GM12878 (cell line): ENCODE measurements at regions not wholly inside any gene's neighbourhood (a gene's known extent, or its start where the extent isn't known, plus 50 kb on each side); places are given as distances from the start of the nearest gene placed in this dataset.

Experiments
- ATAC-seq: fragments of 200-7000 bp; cut with Tn5 transposase; 3 replicates; pipeline ENCODE4 v1.9.1; 2020; ENCODE audit warnings: mild to moderate bottlenecking, moderate library complexity
- BruUV-seq: library from RNA; stranded (reverse); fragments of 400-500 nt; replicated peaks from 2 replicates; lab custom pipeline; 2021; lab: Mats Ljungman, UMichigan
- CTCF ChIA-PET: fragments of 300-600 bp; sonication (Branson Sonifier 250); formaldehyde crosslinking; extraction: SDS; loops from one replicate; lab custom pipeline; 2021; ENCODE audit warnings: inconsistent platforms; lab: Yijun Ruan, JAX
- POLR2A ChIA-PET: fragments of 350-600 bp; formaldehyde crosslinking; extraction: SDS; loops from one replicate; lab custom pipeline; 2021; ENCODE audit warnings: inconsistent platforms; lab: Charles Lee
- RAD21 ChIA-PET: fragments of 300-600 bp; sonication (Branson Sonifier 250); formaldehyde crosslinking; loops from one replicate; lab custom pipeline; 2023; ENCODE audit warnings: antibody characterized with exemption; ENCODE audit not compliant: unreplicated experiment; lab: Charles Lee
- SMC1A ChIA-PET: fragments of 300-600 bp; sonication (Branson Sonifier 250); formaldehyde crosslinking; loops from one replicate; lab custom pipeline; 2023; ENCODE audit not compliant: unreplicated experiment, uncharacterized antibody; lab: Charles Lee
- DNase-seq: peaks from one replicate; pipeline ENCODE4 v3.0.0-alpha.2; 2011; ENCODE audit warnings: low read depth, low spot score
- FAIRE-seq: peaks from 3 replicates; lab custom pipeline; 2011; peaks lifted over from hg19 to GRCh38; lab: Jason Lieb, UNC
- H2AFZ ChIP-seq: 2 replicates; pipeline ENCODE4 v1.6.0; 2011; ENCODE audit warnings: low read depth, low read length, control low read depth; ENCODE audit not compliant: control insufficient read depth
- H3K27ac ChIP-seq: 2 replicates; pipeline ENCODE4 v1.5.1; 2011; ENCODE audit warnings: control low read depth; ENCODE audit not compliant: control insufficient read depth, insufficient read depth
- H3K27me3 ChIP-seq, 2 experiments: replicated peaks in 1 of 2; 2 replicates each; pipeline versions ENCODE4 v1.6.0 to v1.6.1; 2011; ENCODE audit warnings: low read length in 1 of 2; ENCODE audit not compliant: control insufficient read depth in 2 of 2, insufficient read depth in 2 of 2
- H3K36me3 ChIP-seq, 2 experiments: 2 replicates each; pipeline ENCODE4 v1.5.1; 2011; ENCODE audit warnings: low read length in 1 of 2; ENCODE audit not compliant: control insufficient read depth in 2 of 2, insufficient read depth in 2 of 2
- H3K4me1 ChIP-seq: 2 replicates; pipeline ENCODE4 v1.6.1; 2011; ENCODE audit warnings: mild to moderate bottlenecking, low read length, moderate library complexity, mixed read lengths; ENCODE audit not compliant: control insufficient read depth, insufficient read depth
- H3K4me2 ChIP-seq: 2 replicates; pipeline ENCODE4 v1.6.0; 2011; ENCODE audit warnings: control low read depth; ENCODE audit not compliant: control insufficient read depth, insufficient read depth
- H3K4me3 ChIP-seq: fragments of 200-600 bp; sonication (generic); 2 replicates; pipeline ENCODE4 v1.5.1; 2016
- H3K79me2 ChIP-seq: 2 replicates; pipeline ENCODE4 v1.6.0; 2011; ENCODE audit warnings: low read length; ENCODE audit not compliant: control insufficient read depth, insufficient read depth
- H3K9ac ChIP-seq: 2 replicates; pipeline ENCODE4 v1.8.0; 2011; ENCODE audit warnings: low read length, control low read depth, mixed read lengths; ENCODE audit not compliant: control insufficient read depth, insufficient read depth
- H3K9me3 ChIP-seq: replicated peaks from 3 replicates; pipeline ENCODE4 v1.5.1; 2011; ENCODE audit warnings: mild to moderate bottlenecking, low read length; ENCODE audit not compliant: control insufficient read depth, insufficient read depth
- H4K20me1 ChIP-seq: 2 replicates; pipeline ENCODE4 v1.6.0; 2011; ENCODE audit not compliant: control insufficient read depth, insufficient read depth
- E2F8 ChIP-seq: fragments of 450-650 bp; IDR thresholded peaks from 2 replicates; pipeline ENCODE4 v1.6.1; 2018; ENCODE audit warnings: mild to moderate bottlenecking, low read depth, moderate library complexity; ENCODE audit not compliant: partially characterized antibody
- MYB ChIP-seq: fragments of 150-350 bp; IDR thresholded peaks from 2 replicates; pipeline ENCODE4 v1.6.1; 2014; ENCODE audit warnings: mild to moderate bottlenecking, low read depth, low read length, borderline replicate concordance
- NFYA ChIP-seq: IDR thresholded peaks from 2 replicates; pipeline ENCODE4 v1.6.1; 2011; ENCODE audit warnings: low read depth, mild to moderate bottlenecking, low read length, improper control_type of control experiment, borderline replicate concordance
- SMAD1 ChIP-seq: fragments of 450-650 bp; IDR thresholded peaks from 2 replicates; pipeline ENCODE4 v1.6.1; 2018; ENCODE audit warnings: mild to moderate bottlenecking, low read depth; ENCODE audit not compliant: partially characterized antibody
- WGBS: methylation state at CpG from one replicate; pipeline ENCODE4 v1.1.6; 2016; ENCODE audit warnings: low lambda C conversion rate; ENCODE audit not compliant: insufficient replicate concordance, insufficient coverage; ENCODE audit errors: missing lambda C conversion rate; 5-methylcytosine and 5-hydroxymethylcytosine counted together
- in situ Hi-C: fragments of 300-500 bp; cut with MboI; formaldehyde crosslinking; loops from 9 replicates; pipeline ENCODE4 v1.14.3; 2018; ENCODE audit warnings: mixed read lengths
- intact Hi-C: fragments of 100-400 bp; cut with micrococcal nuclease; formaldehyde crosslinking; loops from one replicate; pipeline ENCODE4 v1.14.2; 2022; ENCODE audit not compliant: unreplicated experiment
- TF ChIP-seq, protein P1 (sequence below): IDR thresholded peaks from 2 replicates; pipeline ENCODE4 v1.6.1; 2011; ENCODE audit warnings: borderline replicate concordance, low read depth, mild to moderate bottlenecking, moderate library complexity, mixed read lengths, low read length; ENCODE audit not compliant: insufficient read depth; ENCODE audit errors: extremely low read length
- TF ChIP-seq, protein P2 (sequence below): IDR thresholded peaks from 2 replicates; pipeline ENCODE4 v1.6.1; 2012; ENCODE audit warnings: low read length, inconsistent platforms

- DNase-seq (no peak), FAIRE-seq (no peak), ATAC-seq (no peak)
- ChIA-PET RAD21 (no interaction called here), CTCF (no interaction called here), SMC1A (no interaction called here), POLR2A (no interaction called here)
- no peak overlapping the region for H3K9ac ChIP-seq
- H3K36me3 ChIP-seq, result no peaks in the 10 kb centered on the region
- BruUV-seq, result no TSS peak
- H3K27ac ChIP-seq, result no peak overlapping the region
- no peaks in the 10 kb centered on the region for H3K27me3 ChIP-seq
- H2AFZ ChIP-seq, result no peak overlapping the region
- H3K79me2 ChIP-seq, result no peaks in the 10 kb centered on the region
- H3K9me3 ChIP-seq, result no peaks in the 10 kb centered on the region
- 8% methylated on average over 2 of the region's 2 CpGs for WGBS
- TF ChIP-seq NFYA (no peak), E2F8 (no peak), MYB (no peak), SMAD1 (no peak)
- TF ChIP-seq, protein P1, sequence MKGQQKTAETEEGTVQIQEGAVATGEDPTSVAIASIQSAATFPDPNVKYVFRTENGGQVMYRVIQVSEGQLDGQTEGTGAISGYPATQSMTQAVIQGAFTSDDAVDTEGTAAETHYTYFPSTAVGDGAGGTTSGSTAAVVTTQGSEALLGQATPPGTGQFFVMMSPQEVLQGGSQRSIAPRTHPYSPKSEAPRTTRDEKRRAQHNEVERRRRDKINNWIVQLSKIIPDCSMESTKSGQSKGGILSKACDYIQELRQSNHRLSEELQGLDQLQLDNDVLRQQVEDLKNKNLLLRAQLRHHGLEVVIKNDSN, result no peak
- TF ChIP-seq, protein P2, sequence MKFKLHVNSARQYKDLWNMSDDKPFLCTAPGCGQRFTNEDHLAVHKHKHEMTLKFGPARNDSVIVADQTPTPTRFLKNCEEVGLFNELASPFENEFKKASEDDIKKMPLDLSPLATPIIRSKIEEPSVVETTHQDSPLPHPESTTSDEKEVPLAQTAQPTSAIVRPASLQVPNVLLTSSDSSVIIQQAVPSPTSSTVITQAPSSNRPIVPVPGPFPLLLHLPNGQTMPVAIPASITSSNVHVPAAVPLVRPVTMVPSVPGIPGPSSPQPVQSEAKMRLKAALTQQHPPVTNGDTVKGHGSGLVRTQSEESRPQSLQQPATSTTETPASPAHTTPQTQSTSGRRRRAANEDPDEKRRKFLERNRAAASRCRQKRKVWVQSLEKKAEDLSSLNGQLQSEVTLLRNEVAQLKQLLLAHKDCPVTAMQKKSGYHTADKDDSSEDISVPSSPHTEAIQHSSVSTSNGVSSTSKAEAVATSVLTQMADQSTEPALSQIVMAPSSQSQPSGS, result no peak
- H3K4me2 ChIP-seq, result no peak overlapping the region
- intact Hi-C loops, result no loop called here
- in situ Hi-C loops, result no loop called here
- no peak overlapping the region for H3K4me3 ChIP-seq
- H4K20me1 ChIP-seq, result no peaks in the 10 kb centered on the region
- H3K4me1 ChIP-seq, result no peaks in the 10 kb centered on the region
Observed at GRCh38 chr5:121151534-121151933, 687.4 kb downstream of the PRR16 start.
